Right kidney (tissue), 1 donor: ENCODE measurements at regions not wholly inside any gene's neighbourhood (a gene's known extent, or its start where the extent isn't known, plus 50 kb on each side); places are given as distances from the start of the nearest gene placed in this dataset.
"Not testable (repeated sequence)": the region's sequence is repeated elsewhere in the genome, so short reads cannot be mapped to it uniquely, and the experiment has no call there.

Experiments
- DNase-seq: peaks from one replicate; pipeline ENCODE4 v3.0.0-alpha.2; 2016

DNA sequence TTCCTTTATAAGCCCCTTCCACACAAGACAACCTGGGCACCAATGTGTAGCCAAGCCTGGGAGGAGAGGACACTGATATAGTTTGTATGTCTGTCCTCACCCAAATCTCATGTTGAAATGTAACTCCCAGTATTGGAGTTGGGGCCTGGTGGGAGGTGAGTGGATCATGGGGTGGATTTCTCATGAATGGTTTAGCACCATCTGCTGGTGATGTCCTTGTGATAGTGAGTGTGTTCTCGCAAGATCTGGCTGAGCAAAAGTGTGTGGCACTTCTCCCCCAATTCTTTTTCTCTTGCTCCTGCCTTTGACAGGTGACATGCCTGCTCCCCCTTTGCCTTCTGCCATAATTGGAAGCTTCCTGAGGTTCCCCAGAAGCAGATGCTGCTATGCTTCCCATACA is 135.8 kb downstream of the USP31 start:
- no peak for DNase-seq

DNA sequence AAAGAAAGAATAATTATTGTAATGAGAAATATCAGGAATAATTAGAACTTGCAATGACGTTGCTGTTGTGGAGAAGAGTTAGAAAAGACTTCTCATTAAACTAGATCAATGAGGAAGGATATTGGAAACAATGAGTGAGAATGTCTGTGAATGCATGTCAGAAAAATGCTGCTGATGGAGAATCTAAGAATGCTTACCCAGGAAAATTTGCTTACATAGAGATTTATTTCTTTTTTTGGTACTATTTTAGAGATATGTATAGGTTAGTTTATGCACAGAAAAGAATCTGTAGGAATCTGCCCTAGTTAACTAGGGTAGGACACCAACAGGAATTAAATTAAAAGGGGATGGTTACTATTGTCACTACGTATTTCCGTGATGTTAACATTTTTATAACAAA is 140.2 kb downstream of the USP31 start:
- DNase-seq, result no peak

DNA sequence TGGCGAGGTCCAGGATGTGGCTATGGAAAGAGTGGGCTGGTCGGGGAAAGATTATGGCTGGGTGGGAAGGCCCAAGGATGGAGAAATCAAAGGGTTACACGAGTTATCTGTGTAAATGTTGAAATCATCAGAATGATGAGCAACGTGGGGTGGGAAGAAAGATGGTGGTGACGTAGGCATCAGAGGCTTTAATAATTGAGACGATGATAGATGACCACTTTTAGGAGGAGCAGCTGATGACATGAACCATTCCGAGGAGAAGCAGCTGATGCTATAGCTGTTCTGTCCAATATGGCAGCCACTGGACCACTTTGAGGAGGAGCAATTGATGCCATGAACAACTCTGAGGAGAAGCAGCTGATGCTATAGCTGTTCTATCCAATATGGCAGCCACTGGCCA is 141.2 kb downstream of the USP31 start:
- no peak for DNase-seq

DNA sequence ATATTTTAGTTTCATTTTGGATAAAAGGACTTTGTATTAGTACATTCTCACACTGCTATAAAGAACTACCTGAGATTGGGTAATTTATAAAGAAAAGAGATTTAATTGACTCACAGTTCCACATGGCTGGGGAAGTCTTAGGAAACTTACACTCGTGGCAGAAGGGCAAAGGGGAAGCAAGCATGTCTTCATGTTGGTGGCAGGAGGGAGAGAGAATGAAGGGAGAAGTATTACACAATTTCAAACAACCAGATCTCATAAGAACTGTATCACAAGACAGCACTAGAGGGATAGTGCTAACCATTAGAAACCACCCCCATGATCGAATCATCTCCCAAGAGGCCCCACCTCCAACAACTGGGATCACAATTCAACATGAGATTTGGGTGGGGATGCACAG is 142.9 kb downstream of the USP31 start:
- no peak for DNase-seq

DNA sequence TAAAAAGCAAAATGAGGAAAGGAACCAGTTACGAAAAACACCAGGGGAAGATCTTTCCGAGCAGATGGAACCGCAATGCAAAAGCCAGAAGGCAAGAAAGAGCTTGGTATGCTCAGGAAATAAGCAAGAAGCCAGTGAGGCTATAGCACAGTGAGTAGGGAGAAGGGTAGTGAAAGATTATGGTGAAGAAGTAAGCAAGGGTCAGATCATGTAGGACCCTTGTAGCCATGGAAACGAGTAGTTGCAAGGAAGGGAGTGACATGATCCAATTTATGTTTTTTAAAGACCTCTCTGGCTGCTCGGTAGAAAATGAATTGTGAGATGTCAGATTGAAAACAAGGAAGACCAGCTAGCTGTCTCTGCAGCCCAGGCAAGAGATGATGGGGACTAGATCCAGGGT is 143.3 kb downstream of the USP31 start:
- DNase-seq, result no peak

DNA sequence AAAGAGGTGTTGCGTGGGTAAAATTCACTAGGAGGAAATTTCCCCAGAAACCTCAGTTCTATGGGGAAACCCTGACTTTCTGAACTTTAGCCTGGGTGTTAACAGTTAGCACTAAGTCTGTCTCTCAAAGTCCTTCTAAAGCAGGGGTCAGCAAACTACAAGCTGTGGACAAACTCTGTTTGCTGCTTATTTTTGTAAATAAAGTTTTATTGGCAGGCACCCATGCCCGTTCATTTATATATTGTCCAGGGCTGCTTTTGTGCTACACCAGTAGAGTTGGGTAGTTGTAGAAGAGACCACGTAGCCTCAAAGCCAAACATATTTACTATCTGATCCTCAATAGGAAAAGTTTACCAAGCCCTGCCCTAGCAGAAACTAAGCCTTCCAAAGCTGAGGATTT is 159.7 kb downstream of the USP31 start:
- DNase-seq, result no peak

DNA sequence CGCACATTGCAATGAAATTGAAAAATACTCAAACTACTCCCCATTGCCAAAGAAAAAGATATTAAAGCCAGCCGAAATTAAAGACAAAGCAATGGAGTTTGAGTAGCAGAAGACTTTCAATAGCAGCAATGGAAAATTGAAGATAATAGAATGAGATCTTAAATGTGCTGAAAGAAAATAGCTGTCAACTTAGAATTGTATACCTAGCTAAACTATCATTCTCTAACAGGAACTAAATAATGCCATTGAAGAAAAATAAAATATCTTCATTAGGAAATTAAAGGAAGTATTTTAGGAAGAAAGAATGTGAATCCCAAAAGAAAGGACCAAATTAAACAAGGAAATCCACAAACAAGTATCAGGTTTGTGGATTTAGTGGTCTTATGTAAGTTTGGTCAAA is 165.6 kb downstream of the USP31 start:
- DNase-seq, result no peak

DNA sequence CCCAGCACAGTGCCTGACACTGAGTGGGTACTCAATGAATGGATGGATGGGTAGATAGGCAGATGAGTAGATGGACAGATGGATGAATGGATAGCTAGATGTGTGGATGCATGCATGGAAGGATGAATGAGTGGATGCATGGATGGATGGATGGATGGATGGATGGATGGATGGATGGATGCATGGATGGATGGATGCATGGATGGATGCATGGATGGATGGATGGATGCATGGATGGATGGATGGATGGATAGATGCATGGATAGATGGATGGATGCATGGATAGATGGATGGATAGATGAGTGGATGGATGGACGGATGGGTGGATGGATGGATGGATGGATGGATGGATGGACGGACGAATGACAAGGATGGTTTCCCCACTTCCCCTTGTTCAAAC is 166.6 kb downstream of the HS3ST2 start:
- DNase-seq, result not testable (repeated sequence)

DNA sequence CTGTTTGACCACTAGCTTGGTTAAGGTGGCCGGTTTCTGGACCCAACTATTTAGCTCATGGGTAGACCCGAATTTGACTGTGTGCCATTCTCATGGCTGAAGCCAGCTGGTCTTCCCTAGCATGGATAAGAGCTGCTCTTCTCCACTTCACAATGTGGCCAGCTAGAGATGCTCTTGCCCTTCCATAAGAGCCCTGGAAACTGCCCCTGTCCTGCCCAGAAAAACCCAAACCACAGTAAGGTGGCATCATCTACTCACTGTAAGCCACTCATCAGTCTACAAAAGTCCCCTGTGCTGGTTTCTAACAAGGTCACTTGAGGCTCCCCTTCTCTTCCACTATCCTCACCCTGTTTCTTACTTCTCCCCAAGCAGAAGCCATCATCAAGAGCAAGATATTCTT is 165.1 kb downstream of the HS3ST2 start:
- no peak for DNase-seq

DNA sequence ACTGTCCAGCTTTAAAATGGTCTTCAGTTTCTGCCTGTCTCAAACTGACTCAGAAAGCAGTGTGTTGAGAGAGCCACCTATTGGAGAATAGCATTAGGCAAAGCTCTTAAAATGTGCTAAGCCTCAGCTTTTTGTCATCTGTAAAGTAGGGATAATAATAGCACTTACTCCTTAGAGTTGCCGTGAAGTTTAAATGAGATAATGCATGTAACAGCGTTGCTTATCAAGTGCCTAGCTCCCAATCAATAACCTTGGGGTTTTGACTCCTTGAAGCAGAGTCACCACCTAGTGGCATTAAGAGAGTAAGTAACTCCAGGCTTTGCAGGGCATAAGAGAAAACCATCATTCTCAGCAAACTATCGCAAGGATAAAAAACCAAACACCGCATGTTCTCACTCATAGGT is 163.3 kb downstream of the HS3ST2 start:
- peak; percentile 4 for DNase-seq

DNA sequence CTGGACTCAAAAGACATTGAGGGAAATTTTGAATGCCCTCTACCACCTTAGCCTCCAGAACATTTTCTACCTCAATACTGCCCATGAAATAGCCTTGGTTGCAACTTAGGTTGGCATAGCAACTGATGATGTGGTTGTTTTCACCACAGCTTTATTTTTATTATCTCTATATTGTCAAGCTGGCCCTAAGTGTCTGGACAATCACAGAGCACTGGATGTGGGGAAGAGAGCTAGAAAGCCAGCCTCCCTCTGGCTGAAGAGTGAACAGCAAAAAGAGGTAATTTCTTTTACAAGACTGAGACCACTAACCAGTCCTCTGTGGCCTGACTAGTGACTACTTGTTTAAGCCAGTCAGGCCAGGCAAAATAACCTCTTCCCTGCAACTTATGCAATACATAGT is 159.6 kb downstream of the HS3ST2 start:
- DNase-seq, result no peak

DNA sequence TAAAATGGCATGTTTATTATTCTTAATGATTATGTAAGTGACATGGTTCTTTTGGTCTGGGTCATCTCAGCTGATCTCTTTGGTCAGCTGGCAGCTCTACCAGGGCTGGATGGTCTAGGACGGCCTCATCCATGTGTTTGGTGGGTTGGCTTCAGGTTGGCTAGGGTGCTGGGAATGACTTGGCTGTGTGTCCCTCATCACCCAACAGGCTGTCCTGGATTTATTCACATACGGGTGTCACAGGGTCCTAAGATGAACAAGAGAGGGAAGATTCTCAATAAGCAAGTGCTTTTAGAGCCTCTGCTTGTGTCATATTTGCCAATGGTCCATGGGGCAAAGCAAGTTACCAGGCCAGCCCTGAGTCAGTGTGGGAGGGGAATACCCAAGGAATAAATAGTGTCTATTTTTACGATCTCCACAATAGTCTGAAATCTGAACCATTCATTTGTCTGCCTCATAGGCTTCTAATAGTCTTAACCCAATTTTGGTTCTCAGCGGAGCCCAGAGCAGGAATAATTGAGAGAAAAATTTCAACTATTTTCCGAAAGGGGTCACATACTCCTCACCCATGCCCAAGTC is 157.5 kb downstream of the HS3ST2 start:
- no peak for DNase-seq

DNA sequence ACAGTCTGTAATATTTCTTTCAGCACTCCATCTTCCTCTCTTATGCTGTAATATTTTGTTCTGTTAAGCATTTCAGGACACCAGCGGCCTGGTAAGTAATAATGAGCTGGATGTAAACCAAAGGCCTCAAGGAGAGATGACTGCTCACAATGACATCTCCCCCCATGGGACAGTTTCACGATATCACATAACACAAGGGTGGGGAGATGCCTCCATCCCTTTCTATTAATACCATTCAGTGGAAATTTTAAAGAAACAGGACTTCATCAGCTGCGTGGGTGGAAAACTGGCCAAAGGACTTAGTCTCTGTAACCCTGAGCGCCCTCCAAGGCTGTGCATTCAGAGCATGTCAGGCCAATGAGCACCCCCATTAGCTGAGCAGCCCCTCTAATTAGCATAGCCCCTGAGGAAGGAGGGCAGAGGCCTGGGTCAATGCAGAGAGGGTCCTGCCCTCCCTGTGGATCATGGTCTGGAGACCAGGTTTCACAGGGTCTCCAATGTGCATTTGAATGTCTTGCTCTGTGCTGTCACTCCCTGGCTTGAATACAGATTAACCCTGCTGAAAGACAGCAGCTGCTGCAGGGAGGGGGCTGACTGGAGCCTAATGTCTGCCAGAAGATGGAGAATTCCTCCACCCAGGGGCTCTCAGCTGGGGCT is 156.4 kb downstream of the HS3ST2 start:
- no peak for DNase-seq

DNA sequence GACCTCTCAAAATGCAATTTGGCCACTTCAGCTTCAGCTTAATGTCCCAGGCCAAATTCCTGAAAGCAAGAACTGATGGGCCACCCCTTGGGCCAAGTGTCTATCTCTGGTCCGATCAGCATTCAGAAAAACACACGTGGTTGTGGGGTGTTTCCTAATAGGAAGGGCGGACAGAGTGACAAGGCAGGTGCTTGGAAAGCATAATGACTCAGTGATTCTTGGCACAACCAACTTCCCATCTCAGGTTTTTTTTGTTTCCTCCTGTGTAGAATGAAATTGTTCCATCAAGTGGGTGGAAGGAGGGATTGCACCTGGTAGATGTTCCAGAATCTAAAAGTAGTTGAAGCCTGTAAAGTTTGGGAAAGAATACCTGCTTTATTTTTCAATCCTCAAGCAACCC is 155.6 kb downstream of the HS3ST2 start:
- no peak for DNase-seq

DNA sequence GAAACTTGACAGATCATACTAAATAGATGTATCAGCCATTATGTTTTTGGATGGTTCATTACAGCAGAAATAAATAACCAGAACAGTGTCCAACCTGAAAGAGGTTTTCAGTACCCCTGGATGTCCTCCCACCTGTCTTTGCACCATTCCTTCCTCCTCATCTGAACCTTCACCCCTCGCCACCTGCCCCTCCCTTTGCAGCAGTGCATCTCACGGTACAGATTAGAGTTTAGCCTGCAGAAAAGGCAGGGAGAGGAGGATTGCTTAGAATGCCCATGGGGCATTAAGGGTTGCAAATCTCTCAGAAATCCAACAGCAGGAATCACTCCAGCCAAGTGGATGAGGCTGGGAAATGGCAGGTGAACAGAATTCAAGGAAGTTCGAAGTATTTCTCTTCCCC is 155.0 kb downstream of the HS3ST2 start:
- no peak for DNase-seq

DNA sequence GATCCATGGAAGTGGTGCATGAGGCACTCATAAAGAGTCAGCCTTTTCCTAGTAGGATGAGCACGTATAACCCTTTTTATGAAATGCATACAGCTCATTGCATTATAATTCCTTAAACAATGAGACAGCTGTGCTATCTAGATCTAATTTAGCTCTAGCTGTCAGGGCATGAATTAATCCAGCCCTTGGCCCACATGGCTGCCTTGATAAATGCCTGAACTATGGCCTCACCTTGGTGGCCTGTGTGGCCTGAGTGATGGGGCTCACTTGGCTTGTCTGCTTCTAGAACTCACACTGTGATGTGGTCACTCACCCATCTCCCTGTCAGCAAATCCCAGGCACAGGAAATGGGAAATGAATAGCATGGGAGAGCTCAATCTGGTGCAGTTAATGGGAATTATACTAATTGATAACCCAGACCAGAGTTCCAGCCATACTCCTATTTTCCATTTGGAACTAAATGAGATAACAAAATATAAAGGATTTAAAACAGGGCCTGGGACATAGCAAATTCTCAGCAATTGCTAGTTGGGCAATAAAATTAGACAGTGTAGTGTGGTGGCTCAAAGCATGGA is 153.6 kb downstream of the HS3ST2 start:
- DNase-seq, result no peak
